ENCODE measurements at regions not wholly inside any gene's neighbourhood (a gene's known extent, or its start where the extent isn't known, plus 50 kb on each side); places are given as distances from the start of the nearest gene placed in this dataset.
"Not testable (repeated sequence)": the region's sequence is repeated elsewhere in the genome, so short reads cannot be mapped to it uniquely, and the experiment has no call there.

- no peak for DNase-seq (ENCODE audit: low read depth)
- H3K4me3 ChIP-seq (ENCODE audit: low read depth, low read length): no peak overlapping the region
- TF ChIP-seq CTCF (IDR thresholded peaks at IDR 0.05; ENCODE audit: insufficient read depth, low read depth, low read length): no peak
These were observed 176.9 kb downstream of the RFPL4B start for GRCh38 chr6:112524071-112524470.

GRCh38 chr6:112525749-112526148 lies 178.6 kb downstream of the RFPL4B start:
- no peak for TF ChIP-seq CTCF (IDR thresholded peaks at IDR 0.05; ENCODE audit: insufficient read depth, low read depth, low read length)
- no peak overlapping the region for H3K4me3 ChIP-seq (ENCODE audit: low read depth, low read length)

GRCh38 chr6:112526594-112526993 lies 179.5 kb downstream of the RFPL4B start:
- DNase-seq (ENCODE audit: low read depth): no peak
- H3K4me3 ChIP-seq (ENCODE audit: low read depth, low read length): no peak overlapping the region
- TF ChIP-seq CTCF (IDR thresholded peaks at IDR 0.05; ENCODE audit: insufficient read depth, low read depth, low read length): no peak

More at GRCh38 chr6:112525749-112526148, 178.6 kb downstream of the RFPL4B start:
- DNase-seq (ENCODE audit: low read depth): no peak

- not testable (repeated sequence) for H3K4me3 ChIP-seq (ENCODE audit: low read depth, low read length); DNase-seq (ENCODE audit: low read depth)
These were observed 181.2 kb downstream of the RFPL4B start for GRCh38 chr6:112528306-112528705.

- H3K4me3 ChIP-seq (ENCODE audit: low read depth, low read length): no peak overlapping the region
- DNase-seq (ENCODE audit: low read depth): no peak
- TF ChIP-seq CTCF (IDR thresholded peaks at IDR 0.05; ENCODE audit: insufficient read depth, low read depth, low read length): no peak
These were observed 188.7 kb downstream of the RFPL4B start for GRCh38 chr6:112535816-112536215.

GRCh38 chr6:112539355-112539754 lies 192.2 kb downstream of the RFPL4B start:
- no peak for DNase-seq (ENCODE audit: low read depth)
- no peak for TF ChIP-seq CTCF (IDR thresholded peaks at IDR 0.05; ENCODE audit: insufficient read depth, low read depth, low read length)
- no peak overlapping the region for H3K4me3 ChIP-seq (ENCODE audit: low read depth, low read length)

GRCh38 chr6:112541847-112542246 lies 194.7 kb downstream of the RFPL4B start:
- DNase-seq (ENCODE audit: low read depth): peak; percentile 17
- not testable (repeated sequence) for H3K4me3 ChIP-seq (ENCODE audit: low read depth, low read length)
- TF ChIP-seq CTCF (IDR thresholded peaks at IDR 0.05; ENCODE audit: insufficient read depth, low read depth, low read length): peak; percentile 41

- H3K4me3 ChIP-seq (ENCODE audit: low read depth, low read length): not testable (repeated sequence)
- peak; percentile 65 for DNase-seq (ENCODE audit: low read depth)
These were observed 200.4 kb downstream of the RFPL4B start for GRCh38 chr6:112547321-112548085.

Measured in fibroblast of villous mesenchyme (primary cell).